Karpas-422 (cell line): ENCODE measurements at regions not wholly inside any gene's neighbourhood (a gene's known extent, or its start where the extent isn't known, plus 50 kb on each side); places are given as distances from the start of the nearest gene placed in this dataset.

Experiments used
- DNase-seq: peaks from one replicate; pipeline ENCODE4 v3.0.0-alpha.2; 2015
- H2AFZ ChIP-seq: fragments of 200-600 bp; sonication (generic); 2 replicates; pipeline ENCODE4 v1.6.1; 2014; ENCODE audit warnings: antibody characterized with exemption, low read length, mixed read lengths
- H3K27ac ChIP-seq: fragments of 200-600 bp; sonication (generic); 2 replicates; pipeline ENCODE4 v1.5.1; 2014; ENCODE audit warnings: mild to moderate bottlenecking, low read length, moderate library complexity
- H3K27me3 ChIP-seq: fragments of 200-600 bp; sonication (generic); 2 replicates; pipeline ENCODE4 v1.6.1; 2014; ENCODE audit warnings: low read length, mixed read lengths
- H3K36me3 ChIP-seq: fragments of 200-600 bp; sonication (generic); 2 replicates; pipeline ENCODE4 v1.6.1; 2014; ENCODE audit warnings: low read length, mixed read lengths; ENCODE audit not compliant: insufficient read depth
- H3K4me1 ChIP-seq: fragments of 200-600 bp; sonication (generic); 2 replicates; pipeline ENCODE4 v1.6.1; 2014; ENCODE audit warnings: mild to moderate bottlenecking, low read length, mixed read lengths
- H3K4me2 ChIP-seq: fragments of 200-600 bp; sonication (generic); 2 replicates; pipeline ENCODE4 v1.6.1; 2014; ENCODE audit warnings: low read length, low read depth, mild to moderate bottlenecking; ENCODE audit not compliant: poor library complexity, severe bottlenecking
- H3K4me3 ChIP-seq: fragments of 200-600 bp; sonication (generic); 2 replicates; pipeline ENCODE4 v1.5.1; 2014; ENCODE audit warnings: mild to moderate bottlenecking, antibody characterized with exemption, low read length, mixed read lengths
- H3K79me2 ChIP-seq: fragments of 200-600 bp; sonication (generic); 2 replicates; pipeline ENCODE4 v1.6.1; 2014; ENCODE audit warnings: mild to moderate bottlenecking, low read length, mixed read lengths
- H3K9ac ChIP-seq: fragments of 200-600 bp; sonication (generic); 2 replicates; pipeline ENCODE4 v1.6.0; 2014; ENCODE audit warnings: low read length
- H3K9me2 ChIP-seq: fragments of 200-600 bp; sonication (generic), shearing (Covaris generic); replicated peaks from 2 replicates; pipeline ENCODE4 v1.6.0; 2014; ENCODE audit warnings: mild to moderate bottlenecking, low read length, moderate library complexity; ENCODE audit not compliant: insufficient read depth
- H3K9me3 ChIP-seq: fragments of 300-700, 200-600 bp; sonication (generic); 2 replicates; pipeline ENCODE4 v1.6.1; 2014; ENCODE audit warnings: low read length, mixed read lengths
- H4K20me1 ChIP-seq: fragments of 200-600 bp; sonication (generic); 2 replicates; pipeline ENCODE4 v1.6.1; 2014; ENCODE audit warnings: mild to moderate bottlenecking, antibody characterized with exemption, low read length, low read depth; ENCODE audit not compliant: insufficient read depth

GRCh38 chr5:87966213-87966612 lies 302.4 kb downstream of the TMEM161B start:
- no peaks in the 10 kb centered on the region for H3K27me3 ChIP-seq
- no peak for DNase-seq
- no peaks in the 10 kb centered on the region for H4K20me1 ChIP-seq
- H2AFZ ChIP-seq: no peak overlapping the region
- H3K27ac ChIP-seq: no peak overlapping the region
- no peak overlapping the region for H3K4me3 ChIP-seq
- no peaks in the 10 kb centered on the region for H3K9me2 ChIP-seq
- H3K4me1 ChIP-seq: no peaks in the 10 kb centered on the region
- H3K36me3 ChIP-seq: no peaks in the 10 kb centered on the region
- H3K79me2 ChIP-seq: no peaks in the 10 kb centered on the region
- no peak overlapping the region for H3K9ac ChIP-seq
- no peak overlapping the region for H3K4me2 ChIP-seq
- no peaks in the 10 kb centered on the region for H3K9me3 ChIP-seq

DNA sequence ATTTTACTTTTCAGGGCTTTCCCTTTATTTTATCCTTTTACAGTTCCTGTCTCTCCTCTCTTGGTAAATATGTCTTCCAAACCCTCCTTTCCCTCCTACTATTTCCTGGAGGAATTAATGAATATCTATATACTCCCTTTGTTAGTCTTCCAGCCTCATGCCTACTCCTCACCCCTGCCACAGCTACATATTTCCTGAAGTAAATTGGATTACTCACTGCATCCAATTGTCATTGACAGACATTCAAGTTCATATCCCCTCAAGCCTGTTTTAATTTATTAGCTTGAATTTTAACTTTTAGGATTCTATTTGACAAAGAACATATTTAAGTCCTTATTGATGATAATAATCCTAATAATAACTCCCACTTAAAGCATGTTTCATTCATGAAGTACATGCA lies 314.5 kb downstream of the TMEM161B start:
- Histone ChIP-seq H3K4me1 (no peaks in the 10 kb centered on the region), H2AFZ (no peak overlapping the region), H3K27me3 (no peaks in the 10 kb centered on the region), H3K9ac (no peak overlapping the region), H3K4me2 (no peak overlapping the region), H3K79me2 (no peaks in the 10 kb centered on the region), H3K27ac (no peak overlapping the region), H4K20me1 (no peaks in the 10 kb centered on the region), H3K4me3 (no peak overlapping the region), H3K36me3 (no peaks in the 10 kb centered on the region), H3K9me2 (no peaks in the 10 kb centered on the region), H3K9me3 (no peaks in the 10 kb centered on the region)
- DNase-seq: no peak

DNA sequence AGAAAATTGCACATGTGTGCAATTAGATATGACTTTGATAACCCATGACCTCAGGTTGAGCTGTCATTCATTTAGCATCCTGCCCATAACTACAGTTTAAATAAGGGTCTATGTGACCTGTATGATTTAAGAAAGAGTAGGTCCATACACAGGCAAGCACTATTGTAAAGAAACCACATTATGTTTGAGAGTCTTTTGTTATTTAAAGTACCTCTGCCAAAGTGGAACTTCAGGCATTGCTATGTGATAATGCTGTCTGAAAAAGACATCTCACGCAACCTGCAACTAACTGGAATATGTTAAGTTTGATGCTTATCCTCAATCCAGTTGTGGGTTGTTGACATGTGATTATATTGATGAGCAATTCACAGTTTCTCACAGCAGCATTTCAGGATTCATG lies 317.0 kb downstream of the TMEM161B start:
- no peaks in the 10 kb centered on the region for H3K36me3 ChIP-seq
- no peaks in the 10 kb centered on the region for H3K9me3 ChIP-seq
- H3K4me1 ChIP-seq: no peaks in the 10 kb centered on the region
- DNase-seq: no peak
- H3K4me3 ChIP-seq: no peak overlapping the region
- no peaks in the 10 kb centered on the region for H3K79me2 ChIP-seq
- H3K9ac ChIP-seq: no peak overlapping the region
- no peak overlapping the region for H2AFZ ChIP-seq
- no peaks in the 10 kb centered on the region for H4K20me1 ChIP-seq
- no peak overlapping the region for H3K27ac ChIP-seq
- H3K4me2 ChIP-seq: no peak overlapping the region
- H3K9me2 ChIP-seq: no peaks in the 10 kb centered on the region
- H3K27me3 ChIP-seq: peaks cover 4% of the 10 kb centered on the region; the same call in 1 of the 2 replicates

DNA sequence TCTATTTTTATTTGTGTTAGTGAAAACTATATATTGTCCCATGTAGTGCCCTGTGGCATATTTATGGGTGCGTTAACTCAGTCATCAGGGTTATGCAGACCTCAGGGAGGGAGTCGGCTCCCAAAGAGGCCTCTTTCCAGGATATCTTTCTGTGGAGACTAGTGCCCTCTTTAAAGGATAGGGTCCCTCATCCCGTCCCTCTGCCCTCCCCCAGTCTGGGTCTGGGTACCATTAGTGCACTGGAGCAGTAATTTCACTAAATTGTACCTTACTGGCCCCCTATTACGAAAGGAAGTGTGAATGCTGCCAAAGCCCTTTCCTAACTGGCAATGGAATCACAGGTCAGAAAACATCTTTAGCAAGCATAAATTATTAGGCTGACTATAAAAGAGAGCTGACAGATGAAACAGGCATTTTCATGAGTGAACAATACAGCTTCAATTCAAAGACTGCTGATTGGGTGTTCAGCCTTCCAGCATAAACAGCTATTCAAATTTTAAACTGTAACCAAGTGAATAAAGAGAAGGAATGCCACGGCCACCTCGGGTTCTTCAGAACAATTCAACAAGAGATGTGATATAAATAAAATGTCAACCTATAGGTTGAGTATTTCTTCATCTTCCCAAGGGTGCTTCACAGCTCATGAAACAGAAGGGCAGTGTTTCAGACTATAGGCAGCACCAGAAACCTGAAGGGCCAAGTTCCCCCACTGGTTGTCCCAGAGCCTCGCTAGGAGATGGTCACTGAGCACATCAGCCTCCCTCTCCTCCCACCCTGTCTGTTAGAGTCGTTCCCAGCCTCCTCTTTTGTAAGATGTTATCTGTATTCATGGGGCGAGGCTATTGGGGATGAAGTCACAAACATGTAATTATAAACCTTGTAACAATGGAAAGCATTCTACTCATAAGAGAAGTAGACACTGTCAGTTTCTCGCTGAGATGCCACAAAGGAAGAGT lies 318.7 kb downstream of the TMEM161B start:
- Histone ChIP-seq H3K9me2 (no peaks in the 10 kb centered on the region), H3K9me3 (no peaks in the 10 kb centered on the region), H3K27me3 (peaks cover 4% of the 10 kb centered on the region; the same call in 1 of the 2 replicates), H3K27ac (no peak overlapping the region), H3K4me1 (no peaks in the 10 kb centered on the region), H3K4me3 (no peak overlapping the region), H4K20me1 (no peaks in the 10 kb centered on the region), H3K79me2 (no peaks in the 10 kb centered on the region), H2AFZ (no peak overlapping the region), H3K4me2 (no peak overlapping the region), H3K36me3 (no peaks in the 10 kb centered on the region), H3K9ac (no peak overlapping the region)
- no peak for DNase-seq

DNA sequence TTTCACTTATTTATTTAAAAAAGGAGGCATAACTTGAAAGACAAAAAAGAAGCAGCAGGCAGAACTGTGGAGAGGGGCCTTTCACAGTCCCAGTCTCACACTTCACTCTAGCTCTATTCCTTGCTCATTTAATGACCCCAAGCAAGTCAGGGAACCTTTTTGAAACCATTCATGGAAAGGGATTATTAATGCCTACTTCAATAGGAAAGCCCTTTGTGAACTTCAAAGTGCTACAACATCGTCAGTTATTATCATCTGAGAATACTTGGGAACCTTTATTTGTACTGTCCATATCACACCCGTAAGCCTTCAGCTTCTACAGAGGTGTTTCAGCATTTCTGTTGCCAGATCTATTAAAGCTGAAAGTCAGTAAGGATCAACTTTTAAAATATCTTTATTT lies 320.2 kb downstream of the TMEM161B start:
- Histone ChIP-seq H3K36me3 (no peaks in the 10 kb centered on the region), H3K4me2 (no peak overlapping the region), H4K20me1 (no peaks in the 10 kb centered on the region), H3K27ac (no peak overlapping the region), H3K4me1 (no peaks in the 10 kb centered on the region), H3K4me3 (no peak overlapping the region), H2AFZ (no peak overlapping the region), H3K9ac (no peak overlapping the region), H3K79me2 (no peaks in the 10 kb centered on the region), H3K9me2 (no peaks in the 10 kb centered on the region), H3K27me3 (peaks cover 4% of the 10 kb centered on the region; the same call in 1 of the 2 replicates), H3K9me3 (no peaks in the 10 kb centered on the region)
- DNase-seq: no peak

- no peak overlapping the region for H3K4me3 ChIP-seq
- no peaks in the 10 kb centered on the region for H3K9me3 ChIP-seq
- no peak overlapping the region for H3K9ac ChIP-seq
- H3K27me3 ChIP-seq: peaks cover 4% of the 10 kb centered on the region; the same call in 1 of the 2 replicates
- H4K20me1 ChIP-seq: no peaks in the 10 kb centered on the region
- no peak overlapping the region for H3K4me2 ChIP-seq
- H3K4me1 ChIP-seq: no peaks in the 10 kb centered on the region
- no peak overlapping the region for H3K27ac ChIP-seq
- H3K79me2 ChIP-seq: no peaks in the 10 kb centered on the region
- no peaks in the 10 kb centered on the region for H3K36me3 ChIP-seq
- DNase-seq: no peak
- H3K9me2 ChIP-seq: no peaks in the 10 kb centered on the region
- H2AFZ ChIP-seq: no peak overlapping the region
These were observed 322.4 kb downstream of the TMEM161B start for GRCh38 chr5:87946271-87946670.

GRCh38 chr5:87945286-87945650 lies 323.4 kb downstream of the TMEM161B start:
- H3K4me3 ChIP-seq: no peak overlapping the region
- H3K9me3 ChIP-seq: no peaks in the 10 kb centered on the region
- H3K9ac ChIP-seq: no peak overlapping the region
- DNase-seq: no peak
- H3K79me2 ChIP-seq: no peaks in the 10 kb centered on the region
- H2AFZ ChIP-seq: no peak overlapping the region
- H3K4me2 ChIP-seq: no peak overlapping the region
- peaks cover 4% of the 10 kb centered on the region; the same call in 1 of the 2 replicates for H3K27me3 ChIP-seq
- H3K4me1 ChIP-seq: no peaks in the 10 kb centered on the region
- H3K27ac ChIP-seq: no peak overlapping the region
- H3K36me3 ChIP-seq: no peaks in the 10 kb centered on the region
- no peaks in the 10 kb centered on the region for H4K20me1 ChIP-seq
- H3K9me2 ChIP-seq: no peaks in the 10 kb centered on the region

DNA sequence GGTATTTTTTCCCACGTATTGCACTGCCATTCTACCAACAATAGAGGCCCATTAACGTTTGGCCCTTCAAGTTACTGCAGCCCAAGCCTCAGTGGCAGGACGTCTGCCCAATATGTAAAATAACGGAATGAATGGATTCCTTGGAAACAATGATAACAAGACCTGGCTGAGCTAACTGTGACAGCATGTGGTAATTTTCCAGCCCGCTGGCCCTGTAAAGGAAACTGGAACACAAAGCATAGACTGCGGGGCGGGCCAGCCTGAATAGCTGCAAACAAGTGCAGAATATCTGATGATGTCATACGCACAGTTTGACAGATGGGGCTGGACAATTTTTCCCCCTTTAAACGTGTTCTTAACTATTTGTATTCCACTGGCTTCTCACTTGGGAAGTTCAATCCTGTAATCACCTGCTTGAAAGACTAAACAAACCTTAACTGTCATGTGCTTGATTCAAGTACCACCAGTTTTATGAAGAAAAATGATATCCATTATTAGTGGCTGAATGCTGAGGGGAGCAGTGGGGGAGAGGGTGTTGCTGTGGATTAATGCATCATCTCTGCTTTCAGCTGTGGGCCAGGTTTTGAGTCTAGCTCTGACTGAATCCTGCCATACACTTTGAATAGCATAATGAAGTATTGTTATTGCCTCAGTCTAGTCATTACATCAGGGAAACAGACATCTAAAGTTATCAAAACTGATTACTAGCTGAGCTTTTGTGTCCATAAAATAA lies 323.9 kb downstream of the TMEM161B start:
- Histone ChIP-seq H3K4me2 (no peak overlapping the region), H3K4me3 (no peak overlapping the region), H3K9me2 (no peaks in the 10 kb centered on the region), H3K36me3 (no peaks in the 10 kb centered on the region), H3K79me2 (no peaks in the 10 kb centered on the region), H3K27me3 (peaks cover 4% of the 10 kb centered on the region; the same call in 1 of the 2 replicates), H3K9me3 (no peaks in the 10 kb centered on the region), H3K27ac (no peak overlapping the region), H2AFZ (no peak overlapping the region), H3K9ac (no peak overlapping the region), H3K4me1 (no peaks in the 10 kb centered on the region), H4K20me1 (no peaks in the 10 kb centered on the region)
- DNase-seq: no peak
